Keratinocyte (primary cell): ENCODE measurements at regions not wholly inside any gene's neighbourhood (a gene's known extent, or its start where the extent isn't known, plus 50 kb on each side); places are given as distances from the start of the nearest gene placed in this dataset.

Experiments used
- DNase-seq: peaks from one replicate; pipeline ENCODE4 v3.0.0-alpha.2; 2011; ENCODE audit warnings: low read depth, missing footprints, low spot score
- FAIRE-seq: peaks from 2 replicates; lab custom pipeline; 2011; peaks lifted over from hg19 to GRCh38; lab: Jason Lieb, UNC
- H2AFZ ChIP-seq: 2 replicates; pipeline ENCODE4 v1.6.0; 2012; ENCODE audit warnings: low read length, control low read depth, inconsistent platforms; ENCODE audit not compliant: control insufficient read depth
- H3K27ac ChIP-seq: 2 replicates; pipeline ENCODE4 v1.5.1; 2011; ENCODE audit warnings: low read length; ENCODE audit not compliant: control insufficient read depth, insufficient read depth
- H3K27me3 ChIP-seq: 3 replicates; pipeline ENCODE4 v1.6.0; 2011; ENCODE audit warnings: low read length; ENCODE audit not compliant: control insufficient read depth, insufficient read depth; ENCODE audit errors: extremely low read depth
- H3K36me3 ChIP-seq, 2 experiments: 2 replicates in 1 of 2; 3 replicates in 1 of 2; pipeline ENCODE4 v1.5.1; 2011; ENCODE audit warnings: low read length in 2 of 2, mild to moderate bottlenecking in 1 of 2; ENCODE audit not compliant: control insufficient read depth in 2 of 2, insufficient read depth in 2 of 2; ENCODE audit errors: extremely low read depth in 1 of 2
- H3K4me1 ChIP-seq: 3 replicates; pipeline ENCODE4 v1.5.1; 2011; ENCODE audit warnings: low read length; ENCODE audit not compliant: control insufficient read depth, insufficient read depth; ENCODE audit errors: extremely low read depth
- H3K4me2 ChIP-seq: 3 replicates; pipeline ENCODE4 v1.6.0; 2011; ENCODE audit warnings: low read depth, low read length; ENCODE audit not compliant: control insufficient read depth, insufficient read depth; ENCODE audit errors: extremely low read depth
- H3K4me3 ChIP-seq, 3 experiments: fragments of 200-600 bp in 1 of 3; sonication (generic) in 1 of 3; 2 replicates in 2 of 3; 3 replicates in 1 of 3; pipeline ENCODE4 v1.5.1; 2011 to 2016; ENCODE audit warnings: low read length in 3 of 3, mild to moderate bottlenecking in 3 of 3, control low read depth in 2 of 3, inconsistent platforms in 1 of 3, low read depth in 1 of 3, mixed read lengths in 1 of 3, mixed run types in 1 of 3, moderate library complexity in 1 of 3; ENCODE audit not compliant: control insufficient read depth in 2 of 3, insufficient read depth in 2 of 3; ENCODE audit errors: extremely low read depth in 1 of 3
- H3K79me2 ChIP-seq: 2 replicates; pipeline ENCODE4 v1.6.0; 2012; ENCODE audit warnings: low read length; ENCODE audit not compliant: control insufficient read depth, insufficient read depth
- H3K9ac ChIP-seq: 3 replicates; pipeline ENCODE4 v1.6.0; 2011; ENCODE audit warnings: low read length; ENCODE audit not compliant: control insufficient read depth, insufficient read depth; ENCODE audit errors: extremely low read depth
- H3K9me1 ChIP-seq: 3 replicates; pipeline ENCODE4 v1.6.0; 2011; ENCODE audit warnings: low read length; ENCODE audit not compliant: control insufficient read depth, insufficient read depth; ENCODE audit errors: extremely low read depth
- H3K9me3 ChIP-seq: 2 replicates; pipeline ENCODE4 v1.5.1; 2012; ENCODE audit warnings: low read depth, low read length; ENCODE audit not compliant: control insufficient read depth
- H4K20me1 ChIP-seq: 3 replicates; pipeline ENCODE4 v1.6.0; 2011; ENCODE audit warnings: low read length; ENCODE audit not compliant: control insufficient read depth, insufficient read depth; ENCODE audit errors: extremely low read depth
- EZH2 ChIP-seq: IDR thresholded peaks from one replicate; pipeline ENCODE4 v1.6.1; 2012; ENCODE audit warnings: inconsistent platforms, mild to moderate bottlenecking, low read length, moderate library complexity
- dilution Hi-C: fragments of 300-500 bp; cut with MboI; formaldehyde crosslinking; loops from one replicate; pipeline ENCODE4 v1.7.0; 2020; ENCODE audit warnings: low sequenced_read_pairs; ENCODE audit not compliant: extremely low pct_ligation_motif_present
- TF ChIP-seq, protein P1 (sequence below), 3 experiments: IDR thresholded peaks in 1 of 3; conservative IDR thresholded peaks in 1 of 3; optimal IDR thresholded peaks in 1 of 3; 2 replicates in 2 of 3; 3 replicates in 1 of 3; pipeline versions ENCODE3 to v1.5.1; 2011; ENCODE audit warnings: low read length in 3 of 3, mild to moderate bottlenecking in 3 of 3, moderate library complexity in 2 of 3, control low read depth in 1 of 3, inconsistent platforms in 1 of 3; ENCODE audit not compliant: insufficient read depth in 2 of 3; ENCODE audit errors: extremely low read depth in 1 of 3

DNA sequence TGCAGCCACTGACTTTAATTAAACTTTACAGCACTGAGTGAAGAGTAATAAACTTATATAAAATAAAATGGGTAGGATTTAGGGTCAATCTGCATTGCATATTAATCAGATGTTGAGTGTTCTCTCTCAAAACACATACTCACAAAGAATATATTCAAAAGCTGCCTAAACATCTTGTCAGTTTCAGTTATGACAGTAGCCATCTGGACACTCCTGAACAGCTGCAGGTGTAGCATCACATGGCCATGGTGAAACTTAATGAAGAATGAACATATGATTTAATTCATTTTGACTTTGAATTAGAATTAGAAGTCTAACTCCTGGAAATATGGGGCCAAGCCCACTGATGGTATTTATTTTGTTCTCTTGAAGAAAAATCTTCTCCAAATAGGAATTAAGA lies 684.3 kb upstream of the RAG2 start:
- H2AFZ ChIP-seq = no peak overlapping the region
- DNase-seq = no peak

DNA sequence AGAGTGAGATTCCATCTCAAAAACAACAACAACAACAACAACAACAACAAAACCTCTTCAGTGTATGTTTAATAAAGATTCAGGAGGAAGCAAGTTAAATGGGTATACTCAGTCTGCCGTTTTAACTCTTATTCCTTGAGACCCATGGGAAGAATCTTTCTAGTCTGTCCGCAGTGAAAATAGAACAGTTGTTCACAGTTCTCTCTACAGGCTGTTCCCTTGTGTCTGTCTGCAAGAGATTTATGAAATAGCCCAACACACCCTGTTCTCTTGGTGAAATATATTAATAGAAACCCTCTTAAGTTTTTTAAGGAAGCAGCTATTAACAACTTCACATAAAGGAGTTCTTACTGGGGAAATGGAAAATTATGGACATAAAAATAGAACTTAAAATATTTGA lies 682.2 kb upstream of the RAG2 start:
- FAIRE-seq = no peak
- Histone ChIP-seq H3K36me3 (no peaks in the 10 kb centered on the region), H3K27me3 (no peaks in the 10 kb centered on the region), H2AFZ (no peak overlapping the region), H3K9ac (no peak overlapping the region), H4K20me1 (no peaks in the 10 kb centered on the region), H3K4me1 (no peaks in the 10 kb centered on the region), H3K4me3 (no peak overlapping the region), H3K79me2 (no peaks in the 10 kb centered on the region), H3K9me1 (no peaks in the 10 kb centered on the region), H3K4me2 (no peak overlapping the region), H3K9me3 (no peaks in the 10 kb centered on the region), H3K27ac (no peak overlapping the region)
- dilution Hi-C loops = no loop called here
- TF ChIP-seq, protein P1, sequence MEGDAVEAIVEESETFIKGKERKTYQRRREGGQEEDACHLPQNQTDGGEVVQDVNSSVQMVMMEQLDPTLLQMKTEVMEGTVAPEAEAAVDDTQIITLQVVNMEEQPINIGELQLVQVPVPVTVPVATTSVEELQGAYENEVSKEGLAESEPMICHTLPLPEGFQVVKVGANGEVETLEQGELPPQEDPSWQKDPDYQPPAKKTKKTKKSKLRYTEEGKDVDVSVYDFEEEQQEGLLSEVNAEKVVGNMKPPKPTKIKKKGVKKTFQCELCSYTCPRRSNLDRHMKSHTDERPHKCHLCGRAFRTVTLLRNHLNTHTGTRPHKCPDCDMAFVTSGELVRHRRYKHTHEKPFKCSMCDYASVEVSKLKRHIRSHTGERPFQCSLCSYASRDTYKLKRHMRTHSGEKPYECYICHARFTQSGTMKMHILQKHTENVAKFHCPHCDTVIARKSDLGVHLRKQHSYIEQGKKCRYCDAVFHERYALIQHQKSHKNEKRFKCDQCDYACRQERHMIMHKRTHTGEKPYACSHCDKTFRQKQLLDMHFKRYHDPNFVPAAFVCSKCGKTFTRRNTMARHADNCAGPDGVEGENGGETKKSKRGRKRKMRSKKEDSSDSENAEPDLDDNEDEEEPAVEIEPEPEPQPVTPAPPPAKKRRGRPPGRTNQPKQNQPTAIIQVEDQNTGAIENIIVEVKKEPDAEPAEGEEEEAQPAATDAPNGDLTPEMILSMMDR (optimal IDR thresholded peaks at IDR 0.05 in 1 of 3, IDR thresholded peaks at IDR 0.05 in 1 of 3, conservative IDR thresholded peaks at IDR 0.05 in 1 of 3; ENCODE audit: extremely low read depth in 1 of 3, insufficient read depth in 2 of 3, low read length in 3 of 3) = no peak
- no peak for TF ChIP-seq EZH2
- DNase-seq = no peak

More for the DNA sequence above, 684.3 kb upstream of the RAG2 start:
- Histone ChIP-seq H3K4me2 (no peak overlapping the region), H4K20me1 (no peaks in the 10 kb centered on the region), H3K4me1 (no peaks in the 10 kb centered on the region), H3K9ac (no peak overlapping the region), H3K27me3 (no peaks in the 10 kb centered on the region), H3K79me2 (no peaks in the 10 kb centered on the region), H3K36me3 (no peaks in the 10 kb centered on the region), H3K9me3 (no peaks in the 10 kb centered on the region), H3K4me3 (no peak overlapping the region), H3K9me1 (no peaks in the 10 kb centered on the region), H3K27ac (no peak overlapping the region)
- FAIRE-seq = no peak
- no peak for TF ChIP-seq EZH2
- TF ChIP-seq, protein P1 (optimal IDR thresholded peaks at IDR 0.05 in 1 of 3, IDR thresholded peaks at IDR 0.05 in 1 of 3, conservative IDR thresholded peaks at IDR 0.05 in 1 of 3; ENCODE audit: extremely low read depth in 1 of 3, insufficient read depth in 2 of 3, low read length in 3 of 3) = no peak
- dilution Hi-C loops = no loop called here
